Mesendoderm (in vitro differentiated cells): ENCODE measurements at regions not wholly inside any gene's neighbourhood (a gene's known extent, or its start where the extent isn't known, plus 50 kb on each side); places are given as distances from the start of the nearest gene placed in this dataset.

Source experiments
- DNase-seq: peaks from one replicate; pipeline ENCODE4 v3.0.0; 2013
- H2AK5ac ChIP-seq: 2 replicates; pipeline ENCODE4 v1.6.1; 2013; ENCODE audit warnings: low read length, inconsistent platforms
- H2BK120ac ChIP-seq: 2 replicates; pipeline ENCODE4 v1.6.1; 2013; ENCODE audit warnings: low read depth, mild to moderate bottlenecking, low read length, moderate library complexity, mixed read lengths
- H2BK15ac ChIP-seq: replicated peaks from 2 replicates; pipeline ENCODE4 v1.6.1; 2013; ENCODE audit warnings: low read depth, mild to moderate bottlenecking, moderate library complexity
- H2BK5ac ChIP-seq: 2 replicates; pipeline ENCODE4 v1.6.1; 2013; ENCODE audit warnings: low read length, inconsistent platforms
- H3K18ac ChIP-seq: 2 replicates; pipeline ENCODE4 v1.6.1; 2013; ENCODE audit warnings: mild to moderate bottlenecking, low read length, mixed read lengths
- H3K23ac ChIP-seq: one replicate; pipeline ENCODE4 v1.6.1; 2013; ENCODE audit warnings: low read length
- H3K27ac ChIP-seq: 2 replicates; pipeline ENCODE4 v1.5.1; 2013; ENCODE audit warnings: low read depth, mild to moderate bottlenecking, inconsistent platforms, low read length, moderate library complexity
- H3K27me3 ChIP-seq: 2 replicates; pipeline ENCODE4 v1.6.1; 2013; ENCODE audit warnings: low read length, control low read depth, mild to moderate bottlenecking, inconsistent platforms; ENCODE audit not compliant: insufficient read depth, poor library complexity
- H3K36me3 ChIP-seq: 2 replicates; pipeline ENCODE4 v1.6.1; 2013; ENCODE audit warnings: low read length, inconsistent platforms; ENCODE audit not compliant: control insufficient read depth, insufficient read depth
- H3K4ac ChIP-seq: one replicate; pipeline ENCODE4 v1.6.1; 2013; ENCODE audit warnings: low read depth, mild to moderate bottlenecking, low read length, moderate library complexity
- H3K4me1 ChIP-seq: 2 replicates; pipeline ENCODE4 v1.6.1; 2013; ENCODE audit warnings: low read depth, low read length, inconsistent platforms; ENCODE audit not compliant: control insufficient read depth
- H3K4me2 ChIP-seq: 2 replicates; pipeline ENCODE4 v1.6.1; 2013; ENCODE audit warnings: low read length
- H3K4me3 ChIP-seq: 2 replicates; pipeline ENCODE4 v1.5.1; 2013; ENCODE audit warnings: mild to moderate bottlenecking, low read length
- H3K56ac ChIP-seq: one replicate; pipeline ENCODE4 v1.6.1; 2013; ENCODE audit warnings: low read length
- H3K79me1 ChIP-seq: 2 replicates; pipeline ENCODE4 v1.6.1; 2013; ENCODE audit warnings: low read length, inconsistent platforms
- H3K79me2 ChIP-seq: 2 replicates; pipeline ENCODE4 v1.6.1; 2013; ENCODE audit warnings: mild to moderate bottlenecking, low read length; ENCODE audit not compliant: control insufficient read depth, insufficient read depth
- H3K9ac ChIP-seq: 2 replicates; pipeline ENCODE4 v1.6.1; 2013; ENCODE audit warnings: low read length, inconsistent platforms
- H4K5ac ChIP-seq: one replicate; pipeline ENCODE4 v1.6.1; 2013; ENCODE audit warnings: low read length
- H4K8ac ChIP-seq: one replicate; pipeline ENCODE4 v1.6.1; 2013; ENCODE audit warnings: low read depth, mild to moderate bottlenecking, control low read depth, low read length, moderate library complexity
- WGBS: extraction: QIAGEN DNeasy Blood & Tissue Kit; methylation state at CpG from one replicate; pipeline ENCODE4 v1.1.7; 2013; ENCODE audit warnings: low lambda C conversion rate, missing lambda C conversion rate; ENCODE audit not compliant: insufficient coverage; ENCODE audit errors: extremely low coverage; 5-methylcytosine and 5-hydroxymethylcytosine counted together

DNA sequence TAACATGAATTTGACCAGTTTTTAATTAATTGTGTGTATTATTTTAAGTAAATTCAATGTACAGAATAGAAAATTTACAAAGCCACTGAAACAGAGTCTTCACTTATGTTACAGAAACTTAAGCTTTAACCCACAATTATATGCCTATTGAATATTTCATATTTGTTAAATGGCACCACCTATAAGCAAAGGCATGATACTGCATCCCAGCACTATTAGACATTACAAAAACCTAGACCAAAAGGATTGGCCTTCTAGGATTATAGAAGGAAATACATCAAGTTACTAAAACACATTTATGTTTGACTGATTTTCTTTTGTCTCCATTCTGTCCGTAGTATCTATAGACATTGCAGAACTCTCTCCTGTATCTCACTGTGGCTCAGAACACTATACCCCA, 578.1 kb downstream of the AJAP1 start:
- H3K27ac ChIP-seq, result no peak overlapping the region
- no peaks in the 10 kb centered on the region for H3K79me1 ChIP-seq
- no peak overlapping the region for H3K56ac ChIP-seq
- no peak for DNase-seq
- H3K79me2 ChIP-seq, result no peaks in the 10 kb centered on the region
- H4K5ac ChIP-seq, result no peak overlapping the region
- no peak overlapping the region for H3K4me3 ChIP-seq
- H2BK5ac ChIP-seq, result no peak overlapping the region
- no peak overlapping the region for H3K4ac ChIP-seq
- H3K23ac ChIP-seq, result no peak overlapping the region
- H3K27me3 ChIP-seq, result no peaks in the 10 kb centered on the region
- no peaks in the 10 kb centered on the region for H3K36me3 ChIP-seq
- no peak overlapping the region for H3K18ac ChIP-seq
- no peak overlapping the region for H2AK5ac ChIP-seq
- H3K4me1 ChIP-seq, result no peaks in the 10 kb centered on the region
- no peak overlapping the region for H3K4me2 ChIP-seq
- WGBS, result no CpG with 5 or more reads among the region's 1 CpG
- H2BK15ac ChIP-seq, result no peak overlapping the region
- H2BK120ac ChIP-seq, result no peak overlapping the region
- no peak overlapping the region for H3K9ac ChIP-seq
- no peak overlapping the region for H4K8ac ChIP-seq

- H3K79me2 ChIP-seq, result no peaks in the 10 kb centered on the region
- no peak overlapping the region for H4K8ac ChIP-seq
- H2BK5ac ChIP-seq, result no peak overlapping the region
- no peak overlapping the region for H3K4me3 ChIP-seq
- no peaks in the 10 kb centered on the region for H3K36me3 ChIP-seq
- no peak overlapping the region for H3K27ac ChIP-seq
- WGBS, result no CpG with 5 or more reads among the region's 2 CpGs
- no peak overlapping the region for H2BK120ac ChIP-seq
- no peak overlapping the region for H2BK15ac ChIP-seq
- H2AK5ac ChIP-seq, result no peak overlapping the region
- no peak overlapping the region for H3K23ac ChIP-seq
- no peaks in the 10 kb centered on the region for H3K4me1 ChIP-seq
- no peaks in the 10 kb centered on the region for H3K79me1 ChIP-seq
- peak overlapping the region; percentile 51 for H3K18ac ChIP-seq
- H3K4me2 ChIP-seq, result no peak overlapping the region
- H3K4ac ChIP-seq, result peak overlapping the region; percentile 4
- no peak overlapping the region for H3K56ac ChIP-seq
- no peaks in the 10 kb centered on the region for H3K27me3 ChIP-seq
- H4K5ac ChIP-seq, result no peak overlapping the region
- DNase-seq, result no peak
- H3K9ac ChIP-seq, result no peak overlapping the region
Measured at GRCh38 chr1:5231541-5232315, 577.3 kb downstream of the AJAP1 start.

GRCh38 chr1:5227114-5227513, 572.7 kb downstream of the AJAP1 start:
- H4K5ac ChIP-seq, result no peak overlapping the region
- H3K27me3 ChIP-seq, result no peaks in the 10 kb centered on the region
- no peak overlapping the region for H3K4ac ChIP-seq
- no peak overlapping the region for H2BK120ac ChIP-seq
- H3K4me3 ChIP-seq, result no peak overlapping the region
- no peak overlapping the region for H3K23ac ChIP-seq
- no peak overlapping the region for H3K27ac ChIP-seq
- H3K4me2 ChIP-seq, result no peak overlapping the region
- H2BK15ac ChIP-seq, result no peak overlapping the region
- DNase-seq, result no peak
- no peak overlapping the region for H3K9ac ChIP-seq
- H3K36me3 ChIP-seq, result no peaks in the 10 kb centered on the region
- H3K18ac ChIP-seq, result peak overlapping the region; percentile 3
- H3K79me2 ChIP-seq, result no peaks in the 10 kb centered on the region
- H4K8ac ChIP-seq, result no peak overlapping the region
- H3K4me1 ChIP-seq, result peaks cover 3% of the 10 kb centered on the region
- H3K79me1 ChIP-seq, result no peaks in the 10 kb centered on the region
- H2BK5ac ChIP-seq, result no peak overlapping the region
- no peak overlapping the region for H3K56ac ChIP-seq
- no peak overlapping the region for H2AK5ac ChIP-seq
- WGBS, result no CpG with 5 or more reads among the region's 8 CpGs

GRCh38 chr1:5225707-5226704, 571.6 kb downstream of the AJAP1 start:
- peak overlapping the region; percentile 69 for H3K18ac ChIP-seq
- no peaks in the 10 kb centered on the region for H3K79me2 ChIP-seq
- no peak overlapping the region for H3K4ac ChIP-seq
- peaks cover 3% of the 10 kb centered on the region for H3K4me1 ChIP-seq
- H3K27me3 ChIP-seq, result no peaks in the 10 kb centered on the region
- no CpG with 5 or more reads among the region's 20 CpGs for WGBS
- H3K79me1 ChIP-seq, result no peaks in the 10 kb centered on the region
- H4K5ac ChIP-seq, result no peak overlapping the region
- DNase-seq, result peak; percentile 87
- no peak overlapping the region for H3K9ac ChIP-seq
- no peak overlapping the region for H3K56ac ChIP-seq
- H4K8ac ChIP-seq, result no peak overlapping the region
- H2AK5ac ChIP-seq, result no peak overlapping the region
- H3K27ac ChIP-seq, result peak overlapping the region; percentile 40
- H3K36me3 ChIP-seq, result no peaks in the 10 kb centered on the region
- H2BK120ac ChIP-seq, result no peak overlapping the region
- H3K4me3 ChIP-seq, result no peak overlapping the region
- H3K4me2 ChIP-seq, result no peak overlapping the region
- no peak overlapping the region for H2BK5ac ChIP-seq
- no peak overlapping the region for H2BK15ac ChIP-seq
- no peak overlapping the region for H3K23ac ChIP-seq

GRCh38 chr1:5223206-5223605, 568.8 kb downstream of the AJAP1 start:
- H3K27ac ChIP-seq, result no peak overlapping the region
- H4K5ac ChIP-seq, result no peak overlapping the region
- peak overlapping the region; percentile 20 for H3K56ac ChIP-seq
- no peak overlapping the region for H2BK5ac ChIP-seq
- H3K4ac ChIP-seq, result no peak overlapping the region
- H2BK15ac ChIP-seq, result no peak overlapping the region
- no peak overlapping the region for H3K23ac ChIP-seq
- H3K4me2 ChIP-seq, result no peak overlapping the region
- no peak overlapping the region for H3K9ac ChIP-seq
- peak; percentile 48 for DNase-seq
- no peaks in the 10 kb centered on the region for H3K79me1 ChIP-seq
- H2BK120ac ChIP-seq, result no peak overlapping the region
- H3K79me2 ChIP-seq, result no peaks in the 10 kb centered on the region
- no peak overlapping the region for H3K4me3 ChIP-seq
- H3K27me3 ChIP-seq, result no peaks in the 10 kb centered on the region
- H3K36me3 ChIP-seq, result no peaks in the 10 kb centered on the region
- WGBS, result no CpG with 5 or more reads among the region's 4 CpGs
- H3K4me1 ChIP-seq, result peaks cover 3% of the 10 kb centered on the region
- H4K8ac ChIP-seq, result no peak overlapping the region
- H2AK5ac ChIP-seq, result no peak overlapping the region
- H3K18ac ChIP-seq, result no peak overlapping the region
